ENCODE measurements at regions not wholly inside any gene's neighbourhood (a gene's known extent, or its start where the extent isn't known, plus 50 kb on each side); places are given as distances from the start of the nearest gene placed in this dataset.

- no peaks in the 10 kb centered on the region for H3K4me1 ChIP-seq (ENCODE audit: control insufficient read depth, extremely low read depth, insufficient read depth, low read length)
- no peaks in the 10 kb centered on the region for H4K20me1 ChIP-seq (ENCODE audit: control insufficient read depth, extremely low read depth, insufficient read depth, low read length)
- H3K27me3 ChIP-seq (ENCODE audit: control insufficient read depth, extremely low read depth, insufficient read depth, low read length), result no peaks in the 10 kb centered on the region
- H3K9me3 ChIP-seq (ENCODE audit: control insufficient read depth, low read depth, low read length), result peaks cover 3% of the 10 kb centered on the region
- H3K9ac ChIP-seq (ENCODE audit: control insufficient read depth, extremely low read depth, insufficient read depth, low read length), result no peak overlapping the region
- dilution Hi-C loops (cut with MboI; ENCODE audit: extremely low pct_ligation_motif_present, low sequenced_read_pairs), result no loop called here
- H3K36me3 ChIP-seq (ENCODE audit: control insufficient read depth in 2 of 2, extremely low read depth in 1 of 2, insufficient read depth in 2 of 2, low read length in 2 of 2), result no peaks in the 10 kb centered on the region
- DNase-seq (ENCODE audit: low read depth, low spot score) (no peak), FAIRE-seq (no peak)
- H3K4me3 ChIP-seq (ENCODE audit: control insufficient read depth in 2 of 3, extremely low read depth in 1 of 3, insufficient read depth in 2 of 3, low read depth in 1 of 3, low read length in 3 of 3), result no peak overlapping the region
- TF ChIP-seq CTCF (optimal IDR thresholded peaks at IDR 0.05 in 1 of 3, IDR thresholded peaks at IDR 0.05 in 1 of 3, conservative IDR thresholded peaks at IDR 0.05 in 1 of 3; ENCODE audit: extremely low read depth in 1 of 3, insufficient read depth in 2 of 3, low read length in 3 of 3), result no peak
- TF ChIP-seq EZH2 (IDR thresholded peaks at IDR 0.05; ENCODE audit: low read length), result no peak
- no peaks in the 10 kb centered on the region for H3K9me1 ChIP-seq (ENCODE audit: control insufficient read depth, extremely low read depth, insufficient read depth, low read length)
- no peak overlapping the region for H3K4me2 ChIP-seq (ENCODE audit: control insufficient read depth, extremely low read depth, insufficient read depth, low read depth, low read length)
- H3K27ac ChIP-seq (ENCODE audit: control insufficient read depth, insufficient read depth, low read length), result no peak overlapping the region
- no peaks in the 10 kb centered on the region for H3K79me2 ChIP-seq (ENCODE audit: control insufficient read depth, insufficient read depth, low read length)
- no peak overlapping the region for H2AFZ ChIP-seq (ENCODE audit: control insufficient read depth, low read length)
These were observed 636.1 kb upstream of the C16orf82 start for GRCh38 chr16:26430618-26431017.

- Histone ChIP-seq H3K79me2 (ENCODE audit: control insufficient read depth, insufficient read depth, low read length) (no peaks in the 10 kb centered on the region), H2AFZ (ENCODE audit: control insufficient read depth, low read length) (no peak overlapping the region), H3K27ac (ENCODE audit: control insufficient read depth, insufficient read depth, low read length) (no peak overlapping the region), H3K9me3 (ENCODE audit: control insufficient read depth, low read depth, low read length) (peaks cover 3% of the 10 kb centered on the region), H3K4me1 (ENCODE audit: control insufficient read depth, extremely low read depth, insufficient read depth, low read length) (no peaks in the 10 kb centered on the region), H4K20me1 (ENCODE audit: control insufficient read depth, extremely low read depth, insufficient read depth, low read length) (no peaks in the 10 kb centered on the region), H3K36me3 (ENCODE audit: control insufficient read depth in 2 of 2, extremely low read depth in 1 of 2, insufficient read depth in 2 of 2, low read length in 2 of 2) (no peaks in the 10 kb centered on the region), H3K9me1 (ENCODE audit: control insufficient read depth, extremely low read depth, insufficient read depth, low read length) (no peaks in the 10 kb centered on the region), H3K4me3 (ENCODE audit: control insufficient read depth in 2 of 3, extremely low read depth in 1 of 3, insufficient read depth in 2 of 3, low read depth in 1 of 3, low read length in 3 of 3) (no peak overlapping the region), H3K9ac (ENCODE audit: control insufficient read depth, extremely low read depth, insufficient read depth, low read length) (no peak overlapping the region), H3K27me3 (ENCODE audit: control insufficient read depth, extremely low read depth, insufficient read depth, low read length) (no peaks in the 10 kb centered on the region), H3K4me2 (ENCODE audit: control insufficient read depth, extremely low read depth, insufficient read depth, low read depth, low read length) (no peak overlapping the region)
- TF ChIP-seq EZH2 (IDR thresholded peaks at IDR 0.05; ENCODE audit: low read length), result no peak
- TF ChIP-seq CTCF (optimal IDR thresholded peaks at IDR 0.05 in 1 of 3, IDR thresholded peaks at IDR 0.05 in 1 of 3, conservative IDR thresholded peaks at IDR 0.05 in 1 of 3; ENCODE audit: extremely low read depth in 1 of 3, insufficient read depth in 2 of 3, low read length in 3 of 3), result no peak
- DNase-seq (ENCODE audit: low read depth, low spot score) (no peak), FAIRE-seq (no peak)
- dilution Hi-C loops (cut with MboI; ENCODE audit: extremely low pct_ligation_motif_present, low sequenced_read_pairs), result no loop called here
These were observed 632.9 kb upstream of the C16orf82 start for GRCh38 chr16:26433807-26434206.
